ENCODE measurements at regions not wholly inside any gene's neighbourhood (a gene's known extent, or its start where the extent isn't known, plus 50 kb on each side); places are given as distances from the start of the nearest gene placed in this dataset.

DNA sequence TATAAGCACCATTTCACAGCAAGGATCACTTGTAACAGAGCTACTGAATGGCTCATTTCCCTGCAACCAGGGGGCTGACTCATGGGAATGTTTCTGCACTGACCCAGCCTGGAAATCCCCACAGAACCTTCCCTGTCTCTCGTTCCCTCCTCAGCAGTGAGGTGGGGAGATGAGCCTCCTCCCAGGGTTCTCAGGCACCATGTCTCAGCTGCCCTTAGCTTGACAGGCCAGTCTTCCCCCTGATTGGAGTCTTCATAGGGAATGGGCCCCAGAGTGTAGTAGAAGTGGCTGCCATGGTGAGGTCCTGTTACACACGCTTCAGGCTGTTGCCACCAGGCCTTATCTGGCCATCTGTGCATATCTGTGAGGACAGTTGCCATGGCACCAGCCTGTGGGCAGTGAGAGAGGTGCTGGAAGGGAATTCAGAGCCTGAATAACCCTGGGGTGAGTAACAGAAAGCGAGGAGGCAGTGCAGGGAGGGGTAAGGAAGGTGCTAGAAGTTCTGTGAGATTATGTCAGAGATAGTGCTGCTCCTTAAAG is 324.4 kb downstream of the ENC1 start:
- no peak for DNase-seq (ENCODE audit: low spot score)

DNA sequence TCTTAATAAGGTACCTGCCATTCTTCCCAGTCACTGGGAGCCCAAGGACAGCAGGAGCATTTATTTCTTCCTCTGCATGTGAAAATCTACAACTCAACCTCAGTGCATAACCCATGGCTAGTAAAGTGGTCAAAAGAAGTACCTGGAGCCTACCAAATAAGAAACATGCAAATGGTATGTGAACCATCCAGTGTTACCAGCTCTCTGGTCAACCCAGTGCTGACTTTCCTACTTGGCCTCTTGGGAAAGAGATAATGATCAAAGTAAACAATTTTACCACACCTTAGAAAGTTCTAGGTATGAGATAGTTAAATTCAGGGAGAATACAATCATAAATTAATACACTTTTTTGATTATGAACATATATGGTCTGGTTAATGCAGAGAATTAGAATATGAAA is 325.6 kb downstream of the ENC1 start:
- DNase-seq (ENCODE audit: low spot score): no peak

DNA sequence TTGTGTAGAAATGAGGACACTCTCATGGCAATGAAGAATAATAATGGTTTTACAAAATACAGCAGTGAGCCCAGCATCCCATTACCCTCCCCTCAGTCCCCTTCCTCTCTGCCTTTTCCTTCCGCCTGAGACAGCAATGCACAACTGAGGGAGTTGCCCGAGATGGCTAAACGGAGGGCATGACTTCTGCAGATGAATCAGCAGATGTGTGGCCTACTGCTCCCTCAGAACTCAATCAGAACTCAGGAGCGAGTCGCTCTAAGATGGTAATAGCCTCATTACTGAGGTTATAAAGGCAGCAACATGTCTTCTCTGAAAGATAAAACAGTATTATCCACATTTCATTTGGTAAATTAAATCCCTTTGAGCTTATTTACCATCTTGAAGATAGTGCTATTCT is 326.6 kb downstream of the ENC1 start:
- no peak for DNase-seq (ENCODE audit: low spot score)

DNA sequence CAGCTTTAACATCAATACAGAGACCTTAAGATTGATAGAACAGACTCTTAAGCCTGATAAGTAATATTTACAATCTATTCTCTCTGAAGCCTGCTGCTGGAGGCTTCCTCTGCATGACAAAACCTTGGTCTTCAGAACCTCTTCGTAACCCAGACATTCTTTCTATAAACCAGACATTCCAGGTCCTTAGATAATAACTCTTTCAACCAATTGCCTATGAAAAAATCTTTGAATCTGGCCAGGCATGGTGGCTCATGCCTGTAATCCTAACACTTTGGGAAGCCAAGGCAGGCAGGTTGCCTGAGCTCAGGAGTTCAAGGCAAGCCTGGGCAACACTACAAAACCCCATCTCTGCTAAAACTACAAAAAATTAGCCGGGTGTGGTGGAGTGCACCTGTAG is 327.8 kb downstream of the ENC1 start:
- no peak for DNase-seq (ENCODE audit: low spot score)

DNA sequence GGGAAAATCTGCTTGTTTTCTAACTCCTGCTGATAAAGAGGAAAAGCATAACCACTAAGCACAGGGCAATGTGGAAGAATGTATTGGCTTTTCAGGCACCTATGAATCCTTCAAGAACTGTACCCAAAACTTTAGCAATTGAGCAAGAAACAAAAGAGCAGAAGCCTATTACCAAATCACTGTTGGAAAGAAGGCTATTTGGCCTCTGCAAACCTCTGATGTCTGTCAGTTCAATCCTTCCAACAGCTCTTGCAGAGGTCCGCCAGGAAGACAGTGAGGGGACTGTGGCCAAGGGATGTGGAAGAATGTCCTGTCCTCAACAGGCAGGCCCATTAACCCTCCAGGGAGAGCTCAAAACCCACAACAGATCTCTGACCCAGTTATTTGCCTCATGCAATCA is 328.6 kb downstream of the ENC1 start:
- no peak for DNase-seq (ENCODE audit: low spot score)

DNA sequence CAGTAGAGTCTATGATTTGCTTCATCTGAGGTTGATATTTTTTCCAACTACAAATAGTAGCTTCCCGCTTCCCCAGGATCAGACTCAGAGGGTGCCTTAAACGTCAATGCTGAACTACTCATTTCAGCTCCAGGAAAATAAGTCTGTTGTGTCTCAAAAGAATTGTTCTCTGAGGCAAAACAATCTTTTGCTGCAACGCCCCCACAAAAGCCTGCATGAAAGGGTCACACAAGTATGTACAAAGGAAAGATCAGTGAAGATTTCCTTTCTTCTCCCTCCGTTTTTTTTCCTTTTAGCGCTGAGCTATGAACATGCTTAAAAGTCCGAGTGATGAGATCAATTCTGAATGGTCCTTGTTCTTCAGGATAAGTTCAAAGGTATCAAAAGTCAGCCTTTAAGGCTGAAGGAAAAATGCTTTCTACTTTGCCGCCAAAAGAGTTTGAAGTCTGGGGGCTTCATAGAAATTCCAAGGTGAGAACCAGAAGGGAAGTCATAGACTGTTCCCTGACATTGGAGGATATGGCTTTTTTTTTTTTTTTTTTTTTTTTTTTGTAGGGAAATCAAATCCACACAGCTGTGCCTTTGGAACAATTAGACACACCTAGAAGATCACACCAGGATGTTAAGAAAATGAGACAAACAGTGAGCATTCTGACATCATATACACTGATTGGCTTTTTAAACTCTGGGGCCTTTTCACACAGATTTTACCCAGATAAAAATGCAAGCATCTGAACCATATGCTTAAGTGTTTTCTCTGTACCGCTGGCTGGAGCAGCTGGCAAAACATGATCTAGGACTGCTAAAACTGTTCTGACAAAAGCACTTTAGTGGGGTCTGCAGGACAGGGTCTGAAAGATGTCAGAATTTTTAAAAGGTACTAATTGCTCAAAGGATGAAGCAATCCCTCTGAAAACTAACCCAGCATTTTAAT is 329.3 kb downstream of the ENC1 start:
- DNase-seq (ENCODE audit: low spot score): no peak

DNA sequence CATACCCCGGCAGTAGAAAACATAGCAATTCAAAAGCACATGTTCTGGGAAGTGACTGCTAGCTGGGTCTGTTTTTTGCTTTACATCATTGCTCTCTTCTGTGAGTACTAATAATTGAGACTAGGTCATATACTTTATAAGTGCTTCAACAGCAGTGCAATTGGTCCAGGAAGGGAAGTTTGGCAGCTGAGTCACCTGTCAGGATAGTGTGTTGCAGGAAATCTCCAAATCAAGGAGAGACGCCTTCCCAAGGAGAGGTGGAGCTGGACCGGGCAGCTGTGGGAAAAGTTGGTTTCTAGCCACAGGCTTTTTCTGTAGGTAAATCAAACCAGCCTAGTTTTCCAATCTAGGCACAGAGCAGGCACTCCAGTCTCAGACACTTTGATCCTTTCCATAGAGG is 330.1 kb downstream of the ENC1 start:
- no peak for DNase-seq (ENCODE audit: low spot score)

DNA sequence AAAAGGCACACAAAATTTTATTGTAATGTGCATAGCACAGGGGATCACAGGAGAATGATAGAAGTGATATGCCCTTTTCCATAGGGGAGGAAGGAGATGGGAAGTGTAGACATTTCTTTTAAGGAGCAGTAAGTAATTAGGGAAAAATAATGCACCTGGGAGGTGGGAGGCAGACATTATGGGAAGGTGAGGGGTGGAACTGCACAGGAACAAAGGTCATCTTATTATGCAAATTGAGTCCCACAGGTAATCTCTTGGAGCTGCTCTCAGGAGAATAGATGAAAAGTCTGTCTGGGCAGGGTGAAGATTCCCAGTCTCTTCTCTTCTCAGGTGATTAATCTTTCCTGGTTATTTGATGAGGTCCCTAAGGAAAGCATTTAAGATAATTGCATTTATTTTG is 331.5 kb downstream of the ENC1 start:
- DNase-seq (ENCODE audit: low spot score): no peak

DNA sequence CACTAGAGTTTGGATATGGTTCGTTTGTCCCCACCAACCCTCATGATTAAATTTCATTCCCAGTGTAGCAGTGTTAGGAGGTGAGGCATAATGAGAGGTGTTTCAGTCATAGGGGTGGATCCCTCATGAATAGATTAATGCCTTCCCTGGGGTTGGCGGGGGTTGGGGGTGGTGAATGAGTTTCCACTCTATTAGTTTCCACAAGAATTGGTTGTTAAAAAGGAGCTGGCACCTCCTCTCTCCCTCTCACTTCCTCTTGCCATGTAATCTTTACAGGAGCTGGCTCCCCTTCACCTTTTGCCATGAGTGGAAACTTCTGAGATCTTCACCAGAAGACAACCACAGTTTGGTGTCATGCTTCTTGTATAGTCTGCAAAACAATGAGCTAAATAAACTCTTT is 333.7 kb downstream of the ENC1 start:
- DNase-seq (ENCODE audit: low spot score): no peak

DNA sequence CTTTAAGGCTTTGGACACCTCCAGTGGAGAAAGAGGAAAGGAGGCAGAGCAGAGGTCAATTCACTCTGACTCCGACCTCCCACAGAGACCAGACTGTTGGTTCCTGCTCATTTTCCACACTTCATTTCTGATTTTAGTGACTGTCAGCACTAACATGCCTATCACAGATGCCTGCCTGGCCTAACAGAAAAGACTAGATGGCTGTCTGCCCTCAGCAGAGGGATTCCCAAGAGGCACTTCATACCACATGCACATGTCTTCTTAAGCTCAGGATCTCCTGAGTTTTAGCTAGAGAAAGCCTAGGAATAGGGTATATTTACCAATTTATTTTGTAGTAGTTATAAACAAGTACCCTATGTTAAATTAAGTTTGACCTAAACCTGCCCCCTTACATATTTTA is 336.0 kb downstream of the ENC1 start:
- DNase-seq (ENCODE audit: low spot score): no peak

DNA sequence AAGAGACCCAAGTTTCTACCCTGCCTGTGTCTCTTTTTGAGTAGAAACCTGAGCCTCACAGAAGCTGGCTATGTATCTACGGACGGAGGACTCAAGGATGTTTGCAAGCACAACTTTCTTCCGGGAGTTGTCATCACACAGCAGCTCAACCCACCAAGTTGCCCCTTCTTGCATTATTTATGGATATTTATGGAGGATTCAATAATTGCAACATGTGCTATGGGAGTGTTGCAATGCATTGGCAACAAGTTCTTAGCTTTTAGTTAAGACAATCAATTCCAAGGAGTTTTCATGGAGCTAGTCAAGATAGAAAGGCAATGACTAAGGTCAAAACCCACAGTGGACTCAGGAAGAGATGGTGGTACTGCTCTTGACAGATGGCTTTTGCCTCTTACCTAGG is 336.9 kb downstream of the ENC1 start:
- DNase-seq (ENCODE audit: low spot score): no peak

DNA sequence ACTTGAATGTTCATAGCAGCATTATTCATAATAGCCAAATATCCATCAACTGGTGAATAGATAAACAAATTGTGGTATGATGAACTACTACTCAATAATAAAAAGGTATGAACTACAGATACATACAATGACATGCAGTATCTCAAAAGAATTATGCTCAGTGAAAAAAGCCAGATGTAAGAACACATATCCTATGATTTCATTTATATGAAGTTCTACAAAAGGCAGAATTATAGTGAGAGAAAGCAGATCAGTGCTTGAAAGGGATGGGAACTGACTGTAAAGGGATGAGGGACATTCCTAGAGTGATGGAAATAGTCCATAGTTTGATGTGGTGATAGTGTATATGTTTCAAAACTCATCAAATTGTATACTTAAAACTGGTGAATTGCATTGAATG is 339.0 kb downstream of the ENC1 start:
- DNase-seq (ENCODE audit: low spot score): no peak

DNA sequence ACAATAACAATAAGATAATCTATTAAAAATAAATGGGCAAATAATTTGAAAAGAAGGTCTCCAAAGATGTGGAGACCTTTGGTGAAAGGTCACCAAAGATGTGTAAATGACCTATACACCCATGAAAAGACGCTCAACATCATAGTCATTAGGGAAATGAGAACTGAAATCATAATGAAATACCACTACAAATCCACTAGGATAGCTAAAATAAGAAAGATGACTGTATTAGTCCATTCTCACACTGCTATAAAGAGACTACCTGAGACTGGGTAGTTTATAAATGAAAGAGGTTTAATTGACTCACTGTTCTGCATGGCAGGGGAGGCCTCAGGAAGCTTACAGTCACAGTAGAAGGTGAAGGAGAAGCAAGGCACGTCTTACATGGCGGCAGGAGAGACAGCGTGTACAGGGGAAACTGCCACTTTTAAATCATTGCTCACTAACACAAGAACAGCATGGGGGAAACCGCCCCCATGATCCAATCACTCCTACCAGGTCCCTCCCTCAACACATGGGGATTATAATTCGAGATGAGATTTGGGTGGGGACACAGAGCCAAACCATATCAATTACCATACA is 339.6 kb downstream of the ENC1 start:
- no peak for DNase-seq (ENCODE audit: low spot score)

DNA sequence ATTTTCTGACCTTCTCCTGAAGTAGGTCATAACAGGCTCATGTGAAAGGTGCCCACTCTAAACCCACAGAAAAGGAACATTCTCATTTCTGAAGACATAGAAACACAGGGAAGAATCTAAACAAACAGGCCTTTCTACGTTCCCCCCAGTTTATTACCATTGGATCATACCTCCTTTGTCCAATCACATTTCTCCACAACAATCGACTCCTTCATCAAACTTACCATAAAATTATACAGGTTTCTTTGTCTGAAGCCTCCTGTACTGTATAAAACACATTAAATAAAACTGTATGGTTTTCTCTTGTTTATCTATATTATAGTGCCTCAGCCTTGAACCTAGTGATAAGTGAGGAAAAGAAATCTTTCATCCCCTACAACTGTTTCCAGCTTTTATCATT is 340.7 kb downstream of the ENC1 start:
- no peak for DNase-seq (ENCODE audit: low spot score)

DNA sequence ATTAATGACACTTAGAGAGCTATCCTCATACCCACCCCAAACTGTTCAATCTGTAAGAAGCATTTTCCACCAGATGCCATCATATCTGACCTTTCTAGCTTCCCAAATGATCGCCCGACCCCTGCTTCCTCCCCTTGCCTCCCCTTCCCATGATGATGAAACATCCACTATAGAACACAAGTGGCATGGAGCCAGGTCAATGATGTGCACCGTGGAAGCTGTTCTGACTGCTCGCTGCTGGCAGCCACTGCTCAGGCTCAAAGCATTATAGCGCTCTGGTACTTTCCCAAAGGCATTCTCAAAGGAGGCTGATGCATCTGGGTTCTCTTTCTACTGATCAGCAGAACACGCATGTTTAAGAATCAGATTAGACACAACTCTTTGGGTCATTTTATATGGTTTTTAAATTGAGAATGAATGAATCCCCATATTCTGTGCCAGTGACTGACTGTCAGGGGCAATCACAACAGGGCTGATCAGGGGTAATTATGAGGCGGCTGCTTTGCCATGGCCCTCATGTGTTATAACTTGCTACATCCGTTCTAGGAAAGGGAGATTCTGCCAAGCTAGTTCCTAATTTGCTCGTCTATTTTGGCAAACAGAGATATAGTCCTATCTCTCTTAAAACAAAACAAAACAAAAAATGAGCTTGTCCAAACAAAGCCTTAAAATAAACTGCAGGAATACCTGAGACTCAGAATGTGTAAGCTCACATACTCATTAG is 343.7 kb downstream of the ENC1 start:
- no peak for DNase-seq (ENCODE audit: low spot score)

DNA sequence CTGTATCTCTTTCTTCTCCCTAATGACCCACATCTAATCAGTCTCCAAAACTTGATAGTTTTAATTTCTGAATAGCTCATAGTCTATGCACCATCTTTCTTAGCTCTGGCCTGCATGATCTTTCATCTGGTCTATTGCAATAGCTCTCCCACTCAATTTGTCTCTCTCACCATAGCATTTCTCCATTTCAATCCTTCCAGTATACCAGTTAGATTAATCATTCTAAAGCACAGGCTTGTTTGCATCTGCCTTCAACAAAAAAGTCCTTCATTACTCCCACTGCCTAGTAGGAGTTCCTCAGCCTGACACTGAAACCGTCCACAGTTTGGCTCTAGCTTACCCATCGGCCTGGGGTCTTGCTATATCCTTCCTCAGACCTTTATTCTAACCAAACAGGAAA is 344.9 kb downstream of the ENC1 start:
- no peak for DNase-seq (ENCODE audit: low spot score)

DNA sequence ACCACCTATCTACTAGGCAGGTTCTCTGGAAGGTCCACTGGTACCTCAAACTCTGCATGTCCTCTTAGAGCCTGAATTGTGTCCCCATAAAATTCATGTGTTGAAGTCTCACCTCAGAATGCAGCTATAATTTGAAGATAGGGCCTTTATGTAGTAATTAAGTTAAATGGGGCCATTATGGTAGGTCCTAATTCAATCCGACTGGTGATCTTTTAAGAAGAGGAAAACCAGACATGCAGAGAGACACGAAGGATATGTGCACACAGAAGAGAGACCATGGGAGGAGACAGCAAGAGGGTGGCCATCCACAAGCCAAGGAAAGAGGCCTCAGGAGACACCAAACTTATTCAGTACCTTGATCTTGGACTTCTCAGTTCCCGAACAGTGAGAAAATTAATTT is 345.4 kb downstream of the ENC1 start:
- no peak for DNase-seq (ENCODE audit: low spot score)

DNA sequence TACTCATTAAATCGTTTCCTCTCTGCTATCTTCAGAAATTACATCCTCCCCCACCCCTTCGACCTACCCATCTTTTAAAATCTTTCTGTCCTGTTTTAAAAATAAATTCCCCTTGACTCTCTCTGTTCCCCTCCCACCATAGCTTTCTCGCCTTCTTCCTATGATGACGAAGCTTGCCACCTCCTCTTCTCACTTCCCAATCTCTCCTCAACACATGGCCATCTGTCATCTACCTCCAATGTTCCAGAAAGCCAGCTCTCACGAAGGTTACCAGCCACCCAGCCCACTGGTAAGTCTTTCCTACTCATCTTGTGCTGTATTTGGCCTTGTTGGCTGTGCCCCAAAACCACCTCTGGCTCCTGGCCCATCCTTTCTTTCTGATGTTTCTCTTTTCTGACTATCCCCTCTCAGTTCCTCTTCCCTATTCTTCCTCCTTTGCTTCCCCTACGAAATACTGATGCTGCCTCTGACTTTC is 346.3 kb downstream of the ENC1 start:
- DNase-seq (ENCODE audit: low spot score): no peak

DNA sequence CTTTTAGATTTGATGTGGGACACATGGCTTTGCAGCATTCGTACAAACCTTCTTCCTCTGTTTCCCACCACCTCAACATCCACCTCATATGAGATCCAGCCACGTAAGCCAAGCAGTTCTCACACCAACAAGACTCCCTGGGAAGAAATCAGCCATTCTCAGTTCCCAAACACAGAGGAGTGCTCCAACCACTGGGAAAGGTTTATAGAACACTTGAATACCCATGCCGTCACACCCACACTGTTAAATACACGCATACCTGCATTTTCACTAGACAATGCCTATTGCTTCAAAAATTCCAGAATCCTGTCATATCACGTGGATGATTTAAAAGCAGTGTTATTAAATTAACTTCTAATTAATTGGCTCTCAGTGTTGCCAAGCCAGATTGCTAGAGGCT is 347.3 kb downstream of the ENC1 start:
- DNase-seq (ENCODE audit: low spot score): no peak

DNA sequence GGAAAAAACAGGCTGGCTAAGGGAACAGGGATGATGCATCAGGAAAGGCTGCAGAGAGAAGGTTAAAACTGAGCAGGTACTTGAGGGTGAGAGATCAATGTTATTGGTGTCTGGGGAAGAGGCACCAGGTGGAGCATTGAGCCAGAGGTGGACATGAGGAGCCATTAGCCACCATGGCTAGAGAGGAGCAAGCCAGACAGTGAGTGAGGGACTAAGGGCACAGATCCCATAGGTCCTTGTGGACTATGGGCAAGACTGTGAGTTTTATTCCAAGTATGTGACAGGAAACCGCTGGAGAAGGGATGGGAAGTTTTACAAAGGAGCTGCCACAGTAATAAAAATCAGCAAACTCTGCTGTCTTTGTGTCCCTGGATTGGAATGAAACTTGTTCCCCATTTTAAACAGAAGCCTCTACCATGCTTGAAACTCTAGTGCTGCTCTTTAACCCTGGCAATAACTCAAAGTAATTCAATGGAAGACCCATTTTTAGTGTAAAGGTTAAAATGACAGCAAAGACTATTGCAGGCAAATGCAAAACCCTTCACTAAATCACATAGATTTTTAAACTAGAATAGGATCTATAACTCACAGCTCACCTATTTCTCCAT is 349.8 kb downstream of the ENC1 start:
- no peak for DNase-seq (ENCODE audit: low spot score)

DNA sequence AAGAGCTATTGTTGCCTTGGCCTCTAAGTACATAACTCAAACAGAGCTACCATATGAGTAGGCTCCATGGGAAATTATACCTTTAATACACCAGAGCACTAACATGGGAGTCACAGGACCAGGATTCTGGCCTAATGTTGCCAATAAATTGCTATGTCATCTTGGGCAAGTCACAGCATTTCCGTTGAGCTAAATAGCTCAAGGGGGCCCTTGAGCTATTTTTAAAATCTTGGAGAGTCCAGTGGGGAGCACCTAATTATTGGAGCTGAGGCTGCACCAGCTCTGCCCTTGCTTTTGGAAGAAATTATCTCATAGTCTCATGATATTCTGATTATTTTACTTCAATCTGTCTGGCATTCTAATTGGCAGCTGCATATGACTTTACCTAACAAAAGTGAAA is 350.8 kb downstream of the ENC1 start:
- DNase-seq (ENCODE audit: low spot score): no peak

DNA sequence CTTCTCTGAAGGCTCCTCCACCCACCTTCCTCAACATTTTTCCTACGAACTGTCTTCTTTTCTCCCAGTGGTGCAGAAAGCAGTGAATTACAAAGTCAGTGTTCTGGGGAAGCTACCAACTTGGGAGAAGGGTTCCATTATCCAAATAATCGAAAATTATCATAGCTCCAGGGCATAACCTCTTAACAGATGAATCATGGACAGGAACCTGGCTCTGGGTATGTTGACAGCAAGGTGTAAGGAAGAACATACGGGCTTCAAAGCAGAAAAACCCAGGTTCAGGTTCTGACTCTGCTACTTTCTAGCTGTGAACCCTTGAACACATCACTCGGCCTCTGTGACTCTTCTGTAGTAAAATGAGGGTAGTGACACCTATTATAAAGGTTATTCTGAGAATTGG is 351.3 kb downstream of the ENC1 start:
- no peak for DNase-seq (ENCODE audit: low spot score)
